ENCODE measurements at regions not wholly inside any gene's neighbourhood (a gene's known extent, or its start where the extent isn't known, plus 50 kb on each side); places are given as distances from the start of the nearest gene placed in this dataset.

- DNase-seq, result no peak
- ChIA-PET POLR2A (no interaction called here), CTCF (no interaction called here)
- H3K27ac Mint-ChIP-seq, result no peak overlapping the region
- no peaks in the 10 kb centered on the region for H3K4me1 Mint-ChIP-seq (ENCODE audit: low read depth)
- no peaks in the 10 kb centered on the region for H3K9me3 Mint-ChIP-seq
- H3K4me3 Mint-ChIP-seq, result no peak overlapping the region
- intact Hi-C loops (cut with micrococcal nuclease), result no loop called here
- ATAC-seq, result no peak
- H3K36me3 Mint-ChIP-seq (ENCODE audit: low read depth), result no peaks in the 10 kb centered on the region
- H3K27me3 Mint-ChIP-seq, result no peaks in the 10 kb centered on the region
- TF ChIP-seq CTCF (IDR thresholded peaks at IDR 0.05), result no peak
Observed at GRCh38 chr17:71378741-71379140, 742.1 kb upstream of the SOX9 start.

GRCh38 chr17:71379512-71379911 is 741.3 kb upstream of the SOX9 start:
- no peak overlapping the region for H3K27ac Mint-ChIP-seq
- ChIA-PET CTCF (no interaction called here), POLR2A (interaction anchor here (0.5 kb wide), 1 partner anchor 492 kb away, joined by 3 read pairs; no protein-coding TSS in a partner anchor)
- no peaks in the 10 kb centered on the region for H3K4me1 Mint-ChIP-seq (ENCODE audit: low read depth)
- intact Hi-C loops (cut with micrococcal nuclease), result no loop called here
- DNase-seq (no peak), ATAC-seq (no peak)
- TF ChIP-seq CTCF (IDR thresholded peaks at IDR 0.05), result no peak
- H3K4me3 Mint-ChIP-seq, result no peak overlapping the region
- no peaks in the 10 kb centered on the region for H3K36me3 Mint-ChIP-seq (ENCODE audit: low read depth)
- H3K27me3 Mint-ChIP-seq, result no peaks in the 10 kb centered on the region
- no peaks in the 10 kb centered on the region for H3K9me3 Mint-ChIP-seq

GRCh38 chr17:71380535-71380934 is 740.3 kb upstream of the SOX9 start:
- POLR2A ChIA-PET, result no interaction called here
- CTCF ChIA-PET, result no interaction called here
- ATAC-seq, result no peak
- H3K4me1 Mint-ChIP-seq (ENCODE audit: low read depth), result no peaks in the 10 kb centered on the region
- no peak overlapping the region for H3K27ac Mint-ChIP-seq
- no peaks in the 10 kb centered on the region for H3K9me3 Mint-ChIP-seq
- intact Hi-C loops (cut with micrococcal nuclease), result no loop called here
- no peaks in the 10 kb centered on the region for H3K36me3 Mint-ChIP-seq (ENCODE audit: low read depth)
- no peaks in the 10 kb centered on the region for H3K27me3 Mint-ChIP-seq
- DNase-seq, result no peak
- no peak overlapping the region for H3K4me3 Mint-ChIP-seq
- no peak for TF ChIP-seq CTCF (IDR thresholded peaks at IDR 0.05)

- POLR2A ChIA-PET, result no interaction called here
- ATAC-seq, result no peak
Observed at GRCh38 chr17:71380936-71381335, 739.9 kb upstream of the SOX9 start.

GRCh38 chr17:71383091-71383490 is 737.7 kb upstream of the SOX9 start:
- DNase-seq (no peak), ATAC-seq (no peak)
- Mint-ChIP-seq H3K9me3 (peaks cover 1% of the 10 kb centered on the region), H3K27ac (no peak overlapping the region), H3K4me1 (ENCODE audit: low read depth) (no peaks in the 10 kb centered on the region), H3K4me3 (no peak overlapping the region), H3K36me3 (ENCODE audit: low read depth) (no peaks in the 10 kb centered on the region), H3K27me3 (no peaks in the 10 kb centered on the region)
- intact Hi-C loops (cut with micrococcal nuclease), result no loop called here
- ChIA-PET CTCF (no interaction called here), POLR2A (no interaction called here)
- no peak for TF ChIP-seq CTCF (IDR thresholded peaks at IDR 0.05)

More at GRCh38 chr17:71380936-71381335, 739.9 kb upstream of the SOX9 start:
- H3K27me3 Mint-ChIP-seq, result no peaks in the 10 kb centered on the region
- intact Hi-C loops (cut with micrococcal nuclease), result no loop called here
- H3K4me3 Mint-ChIP-seq, result no peak overlapping the region
- H3K4me1 Mint-ChIP-seq (ENCODE audit: low read depth), result no peaks in the 10 kb centered on the region
- CTCF ChIA-PET, result no interaction called here
- H3K27ac Mint-ChIP-seq, result no peak overlapping the region
- DNase-seq, result no peak
- TF ChIP-seq CTCF (IDR thresholded peaks at IDR 0.05), result no peak
- no peaks in the 10 kb centered on the region for H3K36me3 Mint-ChIP-seq (ENCODE audit: low read depth)
- H3K9me3 Mint-ChIP-seq, result no peaks in the 10 kb centered on the region

Data from activated CD8-positive, alpha-beta T cell treated with anti-CD3 and anti-CD28 coated beads for 36 hours (primary cell).